CD4-positive, alpha-beta memory T cell (primary cell): ENCODE measurements at regions not wholly inside any gene's neighbourhood (a gene's known extent, or its start where the extent isn't known, plus 50 kb on each side); places are given as distances from the start of the nearest gene placed in this dataset.
"Not testable (repeated sequence)": the region's sequence is repeated elsewhere in the genome, so short reads cannot be mapped to it uniquely, and the experiment has no call there.

Experiments used
- CTCF ChIA-PET: fragments of 350-600 bp; sonication (Branson Sonifier 250); formaldehyde crosslinking; loops from one replicate; lab custom pipeline; 2021; ENCODE audit warnings: inconsistent platforms; ENCODE audit not compliant: partially characterized antibody; lab: Charles Lee
- POLR2A ChIA-PET: fragments of 350-600 bp; sonication (Branson Sonifier 250); formaldehyde crosslinking; loops from one replicate; lab custom pipeline; 2021; ENCODE audit not compliant: partially characterized antibody; lab: Charles Lee
- DNase-seq, 5 donors: peaks; one replicate each; pipeline versions ENCODE4 v3.0.0 to v3.0.0-alpha.2; 2020 to 2022; ENCODE audit warnings: mixed read lengths in 1 of 5
- H3K27ac ChIP-seq: one replicate; pipeline ENCODE4 v1.7.0; 2013; ENCODE audit warnings: low read depth, low read length
- H3K27me3 ChIP-seq: 2 replicates; pipeline ENCODE4 v1.7.0; 2013; ENCODE audit warnings: mild to moderate bottlenecking, low read length, moderate library complexity; ENCODE audit not compliant: insufficient read depth
- H3K36me3 ChIP-seq: 2 replicates; pipeline ENCODE4 v1.7.0; 2013; ENCODE audit warnings: mild to moderate bottlenecking, low read length, moderate library complexity; ENCODE audit not compliant: insufficient read depth
- H3K4me1 ChIP-seq: 2 replicates; pipeline ENCODE4 v1.7.0; 2013; ENCODE audit warnings: mild to moderate bottlenecking, low read length, moderate library complexity; ENCODE audit not compliant: insufficient read depth
- H3K4me3 ChIP-seq, 2 donors: one replicate each; pipeline ENCODE4 v1.7.0; 2013; ENCODE audit warnings: low read length in 2 of 2, mild to moderate bottlenecking in 1 of 2
- H3K9me3 ChIP-seq, 2 donors: one replicate each; pipeline ENCODE4 v1.7.0; 2013; ENCODE audit warnings: low read length in 2 of 2, control low read depth in 1 of 2; ENCODE audit not compliant: control insufficient read depth in 1 of 2
- H3K27ac Mint-ChIP-seq, 7 donors: one replicate each; pipeline ENCODE4 v1.8.0; 2020 to 2021; ENCODE audit warnings: mixed read lengths in 7 of 7, mild to moderate bottlenecking in 6 of 7, inconsistent platforms in 3 of 7, moderate library complexity in 3 of 7
- H3K27me3 Mint-ChIP-seq, 2 donors: one replicate each; pipeline ENCODE4 v1.8.0; 2020 to 2021; ENCODE audit warnings: mixed read lengths in 2 of 2
- H3K36me3 Mint-ChIP-seq, 2 donors: one replicate each; pipeline ENCODE4 v1.8.0; 2020 to 2021; ENCODE audit warnings: mixed read lengths in 2 of 2, inconsistent platforms in 1 of 2, mild to moderate bottlenecking in 1 of 2
- H3K4me1 Mint-ChIP-seq, 4 donors: one replicate each; pipeline ENCODE4 v1.8.0; 2020 to 2021; ENCODE audit warnings: mixed read lengths in 4 of 4, mild to moderate bottlenecking in 1 of 4
- H3K4me3 Mint-ChIP-seq, 8 donors: one replicate each; pipeline ENCODE4 v1.8.0; 2020 to 2021; ENCODE audit warnings: mixed read lengths in 8 of 8, mild to moderate bottlenecking in 7 of 8, moderate library complexity in 6 of 8, inconsistent platforms in 3 of 8
- H3K9me3 Mint-ChIP-seq, 8 donors: one replicate each; pipeline ENCODE4 v1.8.0; 2020 to 2021; ENCODE audit warnings: mixed read lengths in 8 of 8, mild to moderate bottlenecking in 5 of 8, inconsistent platforms in 3 of 8, moderate library complexity in 1 of 8
- intact Hi-C: fragments of 100-400 bp; cut with micrococcal nuclease; formaldehyde crosslinking; loops from one replicate; pipeline ENCODE4 v1.15.1; 2023

GRCh38 chr2:132332345-132333033 is 84.1 kb upstream of the GPR39 start:
- H3K4me1 ChIP-seq, H3K9me3 ChIP-seq, H3K36me3 ChIP-seq, CTCF ChIA-PET, H3K4me3 Mint-ChIP-seq, DNase-seq, H3K9me3 Mint-ChIP-seq, H3K27me3 Mint-ChIP-seq, H3K27ac Mint-ChIP-seq, POLR2A ChIA-PET, H3K4me3 ChIP-seq, H3K36me3 Mint-ChIP-seq, H3K27ac ChIP-seq, H3K27me3 ChIP-seq, H3K4me1 Mint-ChIP-seq, intact Hi-C loops: not testable (repeated sequence)

DNA sequence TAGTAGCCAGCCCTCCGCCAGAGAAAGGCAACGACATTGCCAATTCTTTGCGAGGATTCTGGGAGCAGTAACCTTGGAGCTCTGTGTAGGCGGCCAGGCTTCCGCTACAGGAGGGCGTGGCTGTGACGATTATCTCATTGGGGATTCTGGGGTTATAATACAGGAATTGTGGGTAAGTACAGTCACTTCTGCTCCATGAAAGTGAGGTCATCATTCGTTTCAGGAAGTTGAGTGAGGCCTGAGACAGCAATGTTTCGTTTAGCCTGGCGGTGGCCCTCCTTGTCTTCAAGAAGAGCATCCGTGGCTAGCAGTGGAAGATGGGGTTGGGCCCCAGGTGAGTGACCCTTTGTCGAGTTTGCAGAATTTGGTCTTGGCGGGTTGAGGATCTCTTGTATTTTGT is 79.5 kb upstream of the GPR39 start:
- POLR2A ChIA-PET, H3K4me1 ChIP-seq, H3K4me1 Mint-ChIP-seq, DNase-seq, intact Hi-C loops, H3K9me3 ChIP-seq, H3K27me3 ChIP-seq, H3K36me3 ChIP-seq, H3K9me3 Mint-ChIP-seq, H3K27ac Mint-ChIP-seq, H3K27ac ChIP-seq, CTCF ChIA-PET, H3K36me3 Mint-ChIP-seq, H3K27me3 Mint-ChIP-seq, H3K4me3 ChIP-seq: not testable (repeated sequence)
- H3K4me3 Mint-ChIP-seq, result peak overlapping the region in 1 of 8 donors; percentile 24

- POLR2A ChIA-PET, H3K4me3 Mint-ChIP-seq, H3K4me3 ChIP-seq, DNase-seq, H3K27me3 ChIP-seq, H3K36me3 ChIP-seq, H3K27ac ChIP-seq, H3K27me3 Mint-ChIP-seq, H3K9me3 ChIP-seq, H3K4me1 ChIP-seq, H3K4me1 Mint-ChIP-seq, H3K27ac Mint-ChIP-seq, intact Hi-C loops, H3K36me3 Mint-ChIP-seq, H3K9me3 Mint-ChIP-seq, CTCF ChIA-PET: not testable (repeated sequence)
Observed at GRCh38 chr2:132337844-132338243, 78.8 kb upstream of the GPR39 start.

- H3K4me3 ChIP-seq, H3K4me3 Mint-ChIP-seq, H3K9me3 ChIP-seq, H3K36me3 ChIP-seq, H3K27me3 ChIP-seq, CTCF ChIA-PET, intact Hi-C loops, H3K27me3 Mint-ChIP-seq, H3K9me3 Mint-ChIP-seq, H3K27ac ChIP-seq, H3K27ac Mint-ChIP-seq, H3K4me1 Mint-ChIP-seq, POLR2A ChIA-PET, H3K4me1 ChIP-seq, DNase-seq, H3K36me3 Mint-ChIP-seq: not testable (repeated sequence)
Observed at GRCh38 chr2:132347041-132347780, 69.4 kb upstream of the GPR39 start.

DNA sequence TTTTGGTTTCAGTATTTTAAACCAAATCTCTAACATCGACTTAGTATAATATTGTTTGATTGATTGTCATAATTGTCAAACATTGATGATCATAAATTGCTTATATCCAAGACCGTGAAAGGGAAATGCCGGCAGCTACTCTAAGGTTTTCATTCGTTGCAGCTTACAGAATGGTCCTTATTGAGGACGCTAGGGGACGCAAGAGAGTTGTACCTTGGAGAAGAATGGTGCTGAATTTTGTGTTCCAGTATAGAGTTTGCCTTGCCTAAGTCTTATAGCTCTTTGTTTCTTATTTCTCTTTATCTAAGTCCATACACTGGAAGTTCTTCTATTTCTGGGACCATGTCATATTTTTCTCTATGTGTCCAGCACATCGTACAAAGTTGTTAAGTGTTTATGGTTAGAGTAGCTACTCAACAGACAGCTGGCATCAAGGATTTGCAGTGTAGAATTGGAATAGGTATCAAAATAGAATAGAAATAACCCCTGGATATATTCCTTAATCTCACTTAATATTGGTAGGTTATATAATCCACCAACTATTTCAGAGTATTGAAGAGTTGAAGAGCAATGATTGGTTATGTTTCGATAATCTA is 67.4 kb upstream of the GPR39 start:
- H3K4me1 Mint-ChIP-seq, H3K36me3 ChIP-seq, intact Hi-C loops, H3K27me3 ChIP-seq, CTCF ChIA-PET, H3K9me3 Mint-ChIP-seq, POLR2A ChIA-PET, H3K27ac Mint-ChIP-seq, H3K4me3 Mint-ChIP-seq, H3K9me3 ChIP-seq, H3K36me3 Mint-ChIP-seq, H3K4me1 ChIP-seq, DNase-seq, H3K4me3 ChIP-seq, H3K27ac ChIP-seq, H3K27me3 Mint-ChIP-seq: not testable (repeated sequence)

DNA sequence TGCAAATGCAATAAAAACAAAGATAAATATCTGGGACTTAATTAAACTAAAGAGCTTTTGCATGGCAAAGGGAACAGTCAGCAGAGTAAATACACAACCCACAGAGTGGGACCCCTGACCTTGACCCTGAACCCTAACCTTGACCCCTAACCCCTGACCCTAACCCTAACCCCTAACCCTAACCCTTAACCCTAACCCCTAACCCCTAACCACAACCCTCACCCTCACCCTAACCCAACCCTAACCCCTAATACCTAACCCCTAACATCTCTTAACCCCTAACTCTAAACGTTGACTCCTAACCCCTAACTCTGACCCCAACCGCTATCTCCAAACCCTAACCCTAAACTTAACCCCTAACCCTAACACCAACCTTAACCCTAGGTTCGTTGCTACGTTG is 64.9 kb upstream of the GPR39 start:
- H3K9me3 Mint-ChIP-seq, H3K4me1 Mint-ChIP-seq, CTCF ChIA-PET, POLR2A ChIA-PET, H3K27me3 ChIP-seq, H3K27me3 Mint-ChIP-seq, H3K27ac Mint-ChIP-seq, H3K36me3 ChIP-seq, H3K9me3 ChIP-seq, H3K4me1 ChIP-seq, H3K27ac ChIP-seq, H3K4me3 ChIP-seq, DNase-seq, H3K4me3 Mint-ChIP-seq, intact Hi-C loops, H3K36me3 Mint-ChIP-seq: not testable (repeated sequence)

- H3K9me3 ChIP-seq, H3K36me3 ChIP-seq, H3K27ac ChIP-seq, H3K27me3 ChIP-seq, H3K27me3 Mint-ChIP-seq, DNase-seq, POLR2A ChIA-PET, H3K9me3 Mint-ChIP-seq, H3K36me3 Mint-ChIP-seq, H3K4me3 ChIP-seq, H3K4me1 ChIP-seq, H3K4me3 Mint-ChIP-seq, H3K4me1 Mint-ChIP-seq, H3K27ac Mint-ChIP-seq, CTCF ChIA-PET, intact Hi-C loops: not testable (repeated sequence)
Observed at GRCh38 chr2:132352481-132353001, 64.1 kb upstream of the GPR39 start.
